Colonic mucosa (tissue), 4 donors: ENCODE measurements at regions not wholly inside any gene's neighbourhood (a gene's known extent, or its start where the extent isn't known, plus 50 kb on each side); places are given as distances from the start of the nearest gene placed in this dataset.

Experiments
- DNase-seq: peaks from one replicate; pipeline ENCODE4 v3.0.0-alpha.2; 2020
- H3K27ac ChIP-seq: fragments of 200-600 bp; one replicate; pipeline ENCODE4 v1.8.0; 2021
- H3K27me3 ChIP-seq: fragments of 200-600 bp; one replicate; pipeline ENCODE4 v1.8.0; 2021
- H3K36me3 ChIP-seq: fragments of 200-600 bp; one replicate; pipeline ENCODE4 v1.8.0; 2021
- H3K4me1 ChIP-seq: fragments of 200-600 bp; one replicate; pipeline ENCODE4 v1.8.0; 2021; ENCODE audit warnings: mild to moderate bottlenecking
- H3K4me3 ChIP-seq: fragments of 200-600 bp; one replicate; pipeline ENCODE4 v1.8.0; 2021
- H3K9ac ChIP-seq, 2 donors: one replicate each; pipeline ENCODE4 v1.7.0; 2013; ENCODE audit warnings: control low read depth in 2 of 2, low read depth in 2 of 2, low read length in 2 of 2
- H3K9me3 ChIP-seq: fragments of 200-600 bp; one replicate; pipeline ENCODE4 v1.8.0; 2021
- intact Hi-C: fragments of 100-400 bp; cut with DNase I; formaldehyde crosslinking; loops from one replicate; pipeline ENCODE4 v1.14.1; 2022
- TF ChIP-seq, protein P1 (sequence below): fragments of 200-600 bp; IDR thresholded peaks from one replicate; pipeline ENCODE4 v1.8.0; 2022; ENCODE audit warnings: antibody characterized with exemption, mild to moderate bottlenecking
- donor health status: healthy.
- donor health status: DM: no; HTN: no; CAD: no.
- donor health status: DM: no; HTN: no; CAD: no.

GRCh38 chr10:111934931-111935330 lies 248.6 kb downstream of the GPAM start:
- no peaks in the 10 kb centered on the region for H3K9me3 ChIP-seq
- no peak overlapping the region for H3K9ac ChIP-seq
- H3K4me3 ChIP-seq, result no peak overlapping the region
- DNase-seq, result no peak
- intact Hi-C loops, result no loop called here
- H3K27ac ChIP-seq, result no peak overlapping the region
- no peaks in the 10 kb centered on the region for H3K36me3 ChIP-seq
- TF ChIP-seq, protein P1, sequence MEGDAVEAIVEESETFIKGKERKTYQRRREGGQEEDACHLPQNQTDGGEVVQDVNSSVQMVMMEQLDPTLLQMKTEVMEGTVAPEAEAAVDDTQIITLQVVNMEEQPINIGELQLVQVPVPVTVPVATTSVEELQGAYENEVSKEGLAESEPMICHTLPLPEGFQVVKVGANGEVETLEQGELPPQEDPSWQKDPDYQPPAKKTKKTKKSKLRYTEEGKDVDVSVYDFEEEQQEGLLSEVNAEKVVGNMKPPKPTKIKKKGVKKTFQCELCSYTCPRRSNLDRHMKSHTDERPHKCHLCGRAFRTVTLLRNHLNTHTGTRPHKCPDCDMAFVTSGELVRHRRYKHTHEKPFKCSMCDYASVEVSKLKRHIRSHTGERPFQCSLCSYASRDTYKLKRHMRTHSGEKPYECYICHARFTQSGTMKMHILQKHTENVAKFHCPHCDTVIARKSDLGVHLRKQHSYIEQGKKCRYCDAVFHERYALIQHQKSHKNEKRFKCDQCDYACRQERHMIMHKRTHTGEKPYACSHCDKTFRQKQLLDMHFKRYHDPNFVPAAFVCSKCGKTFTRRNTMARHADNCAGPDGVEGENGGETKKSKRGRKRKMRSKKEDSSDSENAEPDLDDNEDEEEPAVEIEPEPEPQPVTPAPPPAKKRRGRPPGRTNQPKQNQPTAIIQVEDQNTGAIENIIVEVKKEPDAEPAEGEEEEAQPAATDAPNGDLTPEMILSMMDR, result no peak
- no peaks in the 10 kb centered on the region for H3K4me1 ChIP-seq
- H3K27me3 ChIP-seq, result no peaks in the 10 kb centered on the region

DNA sequence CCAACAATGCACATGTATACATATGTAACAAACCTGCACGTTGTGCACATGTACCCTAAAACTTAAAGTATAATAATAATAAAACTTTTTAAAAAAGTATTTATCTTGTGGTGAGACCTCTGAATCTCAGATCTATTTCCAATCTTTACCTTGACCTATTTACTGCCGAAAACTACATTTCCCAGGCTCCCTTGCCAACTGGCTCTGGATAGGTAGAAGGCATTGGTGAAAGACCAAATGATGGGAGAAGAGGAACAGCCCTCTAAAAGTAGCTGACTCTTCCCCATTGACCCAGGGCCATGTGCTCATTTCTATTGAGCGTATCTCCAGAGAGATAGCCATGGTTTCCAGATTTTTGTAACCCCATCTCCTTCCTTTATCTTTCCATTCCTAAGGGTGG lies 247.4 kb downstream of the GPAM start:
- Histone ChIP-seq H3K4me1 (no peaks in the 10 kb centered on the region), H3K9ac (no peak overlapping the region), H3K9me3 (no peaks in the 10 kb centered on the region), H3K27me3 (no peaks in the 10 kb centered on the region), H3K36me3 (no peaks in the 10 kb centered on the region), H3K27ac (no peak overlapping the region), H3K4me3 (no peak overlapping the region)
- TF ChIP-seq, protein P1, result no peak
- no peak for DNase-seq
- intact Hi-C loops, result no loop called here

DNA sequence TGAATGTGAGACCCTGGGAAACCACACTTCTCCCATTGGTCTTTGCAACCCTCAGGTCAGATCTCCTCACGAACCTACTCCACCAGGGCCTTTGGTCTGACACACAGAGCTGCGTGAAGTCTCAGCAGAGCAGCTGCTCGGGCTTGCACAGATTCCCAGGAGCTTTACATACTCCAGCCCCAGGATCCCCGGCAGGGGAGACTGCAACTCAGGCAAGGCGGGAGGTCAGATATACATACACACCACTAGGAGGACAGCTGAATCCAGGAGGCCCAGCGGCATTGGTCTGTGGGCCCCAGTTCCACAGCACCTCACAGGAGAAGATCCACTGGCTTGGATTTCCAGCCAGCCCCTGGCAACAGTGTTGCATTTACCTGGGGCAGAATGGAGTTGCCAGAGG lies 239.2 kb downstream of the GPAM start:
- Histone ChIP-seq H3K9me3 (no peaks in the 10 kb centered on the region), H3K36me3 (no peaks in the 10 kb centered on the region), H3K4me1 (no peaks in the 10 kb centered on the region), H3K9ac (no peak overlapping the region), H3K27me3 (no peaks in the 10 kb centered on the region), H3K27ac (no peak overlapping the region), H3K4me3 (no peak overlapping the region)
- intact Hi-C loops, result no loop called here
- DNase-seq, result no peak
- TF ChIP-seq, protein P1, result no peak

DNA sequence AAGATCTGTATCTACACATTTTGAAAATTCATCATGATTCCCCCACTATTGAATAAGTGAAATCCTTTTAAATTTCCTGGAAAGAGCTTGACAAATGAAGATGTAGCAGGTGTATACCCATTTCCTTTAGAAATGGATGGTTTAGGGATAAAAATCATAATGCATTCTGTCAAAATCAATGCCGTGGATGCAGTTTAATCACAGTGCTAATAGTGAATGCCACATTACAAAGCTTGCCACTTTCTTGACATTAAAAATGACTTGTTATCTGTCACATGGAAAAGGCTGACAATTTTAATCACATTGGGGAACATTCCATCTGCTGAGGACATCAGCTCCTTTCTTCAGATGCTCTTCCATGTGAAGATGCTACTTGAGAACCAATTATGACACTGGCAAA lies 229.6 kb downstream of the GPAM start:
- no peak overlapping the region for H3K27ac ChIP-seq
- H3K4me1 ChIP-seq, result no peaks in the 10 kb centered on the region
- H3K4me3 ChIP-seq, result no peak overlapping the region
- intact Hi-C loops, result no loop called here
- TF ChIP-seq, protein P1, result no peak
- no peak overlapping the region for H3K9ac ChIP-seq
- no peak for DNase-seq
- no peaks in the 10 kb centered on the region for H3K36me3 ChIP-seq
- no peaks in the 10 kb centered on the region for H3K27me3 ChIP-seq
- no peaks in the 10 kb centered on the region for H3K9me3 ChIP-seq

DNA sequence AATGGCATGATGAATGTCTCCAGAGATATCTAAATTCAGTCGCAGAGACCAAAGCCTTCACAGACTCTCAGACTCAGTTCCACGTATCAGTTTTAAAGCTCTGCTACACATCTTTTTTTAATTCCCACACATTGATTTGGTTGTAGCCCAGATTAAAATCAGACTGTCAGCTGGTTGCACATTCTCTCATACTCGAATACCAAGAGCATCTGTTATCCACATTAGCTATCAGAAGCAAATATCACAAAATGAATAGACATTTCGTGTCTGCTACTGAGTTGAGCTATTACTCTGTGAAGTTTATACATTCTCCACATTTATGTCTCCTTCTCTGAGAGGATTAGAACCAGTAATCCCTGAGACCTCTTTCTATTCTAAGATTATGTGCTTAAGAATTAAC lies 229.2 kb downstream of the GPAM start:
- intact Hi-C loops, result no loop called here
- TF ChIP-seq, protein P1, result no peak

GRCh38 chr10:111956841-111957240 lies 226.7 kb downstream of the GPAM start:
- no peaks in the 10 kb centered on the region for H3K9me3 ChIP-seq
- intact Hi-C loops, result no loop called here
- no peaks in the 10 kb centered on the region for H3K27me3 ChIP-seq
- TF ChIP-seq, protein P1, result no peak
- no peaks in the 10 kb centered on the region for H3K4me1 ChIP-seq
- H3K27ac ChIP-seq, result no peak overlapping the region
- no peak for DNase-seq
- no peak overlapping the region for H3K9ac ChIP-seq
- no peaks in the 10 kb centered on the region for H3K36me3 ChIP-seq
- no peak overlapping the region for H3K4me3 ChIP-seq

More for the DNA sequence above, 229.2 kb downstream of the GPAM start:
- Histone ChIP-seq H3K4me3 (no peak overlapping the region), H3K27ac (no peak overlapping the region), H3K9ac (no peak overlapping the region), H3K36me3 (no peaks in the 10 kb centered on the region), H3K27me3 (no peaks in the 10 kb centered on the region), H3K4me1 (no peaks in the 10 kb centered on the region), H3K9me3 (no peaks in the 10 kb centered on the region)
- no peak for DNase-seq
